HepG2 (cell line): ENCODE measurements at regions not wholly inside any gene's neighbourhood (a gene's known extent, or its start where the extent isn't known, plus 50 kb on each side); places are given as distances from the start of the nearest gene placed in this dataset.

Experiments used
- CHD2 ChIP-seq: IDR thresholded peaks from 2 replicates; pipeline ENCODE4 v1.6.1; 2011; ENCODE audit warnings: low read depth, low read length, improper control_type of control experiment
- TF ChIP-seq, protein P1 (sequence below): sonication (generic); formaldehyde crosslinking; IDR thresholded peaks from 2 replicates; pipeline ENCODE4 v1.4.0; 2020; ENCODE audit warnings: low read depth, missing genetic modification reagents

DNA sequence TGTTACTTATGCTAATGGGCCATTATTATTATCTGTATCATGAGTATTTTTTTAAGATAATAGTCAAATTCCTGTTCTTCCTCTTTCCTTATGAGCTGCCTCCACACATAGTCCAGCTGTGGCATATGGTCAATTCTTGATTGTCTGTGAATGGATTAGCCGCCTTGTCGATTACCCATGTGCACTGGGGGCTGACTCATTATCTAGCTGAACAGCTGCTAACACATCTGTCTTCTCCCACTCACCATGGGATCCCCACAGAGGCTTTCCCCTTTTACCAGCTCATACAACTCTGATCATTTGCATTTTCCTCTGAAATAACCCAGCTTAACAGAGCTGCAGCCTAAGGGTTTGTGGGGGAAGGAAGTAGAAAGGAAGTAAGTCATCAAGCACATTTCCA, 915.0 kb downstream of the CDH11 start:
- TF ChIP-seq CHD2 = no peak
- TF ChIP-seq, protein P1, sequence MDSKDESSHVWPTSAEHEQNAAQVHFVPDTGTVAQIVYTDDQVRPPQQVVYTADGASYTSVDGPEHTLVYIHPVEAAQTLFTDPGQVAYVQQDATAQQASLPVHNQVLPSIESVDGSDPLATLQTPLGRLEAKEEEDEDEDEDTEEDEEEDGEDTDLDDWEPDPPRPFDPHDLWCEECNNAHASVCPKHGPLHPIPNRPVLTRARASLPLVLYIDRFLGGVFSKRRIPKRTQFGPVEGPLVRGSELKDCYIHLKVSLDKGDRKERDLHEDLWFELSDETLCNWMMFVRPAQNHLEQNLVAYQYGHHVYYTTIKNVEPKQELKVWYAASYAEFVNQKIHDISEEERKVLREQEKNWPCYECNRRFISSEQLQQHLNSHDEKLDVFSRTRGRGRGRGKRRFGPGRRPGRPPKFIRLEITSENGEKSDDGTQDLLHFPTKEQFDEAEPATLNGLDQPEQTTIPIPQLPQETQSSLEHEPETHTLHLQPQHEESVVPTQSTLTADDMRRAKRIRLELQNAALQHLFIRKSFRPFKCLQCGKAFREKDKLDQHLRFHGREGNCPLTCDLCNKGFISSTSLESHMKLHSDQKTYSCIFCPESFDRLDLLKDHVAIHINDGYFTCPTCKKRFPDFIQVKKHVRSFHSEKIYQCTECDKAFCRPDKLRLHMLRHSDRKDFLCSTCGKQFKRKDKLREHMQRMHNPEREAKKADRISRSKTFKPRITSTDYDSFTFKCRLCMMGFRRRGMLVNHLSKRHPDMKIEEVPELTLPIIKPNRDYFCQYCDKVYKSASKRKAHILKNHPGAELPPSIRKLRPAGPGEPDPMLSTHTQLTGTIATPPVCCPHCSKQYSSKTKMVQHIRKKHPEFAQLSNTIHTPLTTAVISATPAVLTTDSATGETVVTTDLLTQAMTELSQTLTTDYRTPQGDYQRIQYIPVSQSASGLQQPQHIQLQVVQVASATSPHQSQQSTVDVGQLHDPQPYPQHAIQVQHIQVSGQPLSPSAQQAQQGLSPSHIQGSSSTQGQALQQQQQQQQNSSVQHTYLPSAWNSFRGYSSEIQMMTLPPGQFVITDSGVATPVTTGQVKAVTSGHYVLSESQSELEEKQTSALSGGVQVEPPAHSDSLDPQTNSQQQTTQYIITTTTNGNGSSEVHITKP (CRISPR knock-in tag) = no peak
